ENCODE measurements at regions not wholly inside any gene's neighbourhood (a gene's known extent, or its start where the extent isn't known, plus 50 kb on each side); places are given as distances from the start of the nearest gene placed in this dataset.
"Not testable (repeated sequence)": the region's sequence is repeated elsewhere in the genome, so short reads cannot be mapped to it uniquely, and the experiment has no call there.

GRCh38 chr20:54350415-54350814 is 125.0 kb upstream of the DOK5 start:
- TF ChIP-seq MAX (IDR thresholded peaks at IDR 0.05) (no peak), JUND (IDR thresholded peaks at IDR 0.05) (no peak), SP1 (IDR thresholded peaks at IDR 0.05) (no peak), FOXA1 (IDR thresholded peaks at IDR 0.05) (no peak), ATF3 (IDR thresholded peaks at IDR 0.05) (no peak), RAD21 (IDR thresholded peaks at IDR 0.05) (no peak), RXRA (IDR thresholded peaks at IDR 0.05) (no peak), YY1 (IDR thresholded peaks at IDR 0.05) (no peak), ZBTB33 (IDR thresholded peaks at IDR 0.05) (no peak), GABPA (IDR thresholded peaks at IDR 0.05 in 1 of 2, conservative IDR thresholded peaks at IDR 0.05 in 1 of 2) (no peak), HNF4A (conservative IDR thresholded peaks at IDR 0.05) (no peak), FOXA2 (IDR thresholded peaks at IDR 0.05) (no peak)
- Histone ChIP-seq H3K27ac (ENCODE audit: low read depth in 1 of 2, low read length in 2 of 2) (no peak overlapping the region), H3K4me3 (ENCODE audit: low read depth in 1 of 3, low read length in 3 of 3) (no peak overlapping the region), H3K9ac (ENCODE audit: low read depth in 1 of 2, low read length in 2 of 2) (no peak overlapping the region), H3K36me3 (ENCODE audit: control insufficient read depth in 4 of 4, insufficient read depth in 3 of 4, low read depth in 1 of 4, low read length in 3 of 4) (no peaks in the 10 kb centered on the region), H3K4me1 (ENCODE audit: control insufficient read depth in 4 of 4, insufficient read depth in 4 of 4, low read length in 3 of 4) (no peaks in the 10 kb centered on the region), H3K9me3 (ENCODE audit: control insufficient read depth in 4 of 4, low read length in 3 of 4) (no peaks in the 10 kb centered on the region), H3K27me3 (ENCODE audit: control insufficient read depth in 4 of 4, insufficient read depth in 4 of 4, low read length in 3 of 4) (no peaks in the 10 kb centered on the region)
- DNase-seq (ENCODE audit: low spot score) = no peak
- WGBS = 73% methylated on average over 3 of the region's 3 CpGs

- no peak overlapping the region for H3K27ac ChIP-seq (ENCODE audit: low read depth in 1 of 2, low read length in 2 of 2)
- H3K4me1 ChIP-seq (ENCODE audit: control insufficient read depth in 4 of 4, insufficient read depth in 4 of 4, low read length in 3 of 4) = no peaks in the 10 kb centered on the region
- TF ChIP-seq RXRA (IDR thresholded peaks at IDR 0.05) = no peak
- TF ChIP-seq ATF3 (IDR thresholded peaks at IDR 0.05) = no peak
- TF ChIP-seq MAX (IDR thresholded peaks at IDR 0.05) = no peak
- no peak for TF ChIP-seq YY1 (IDR thresholded peaks at IDR 0.05)
- TF ChIP-seq CTCF (IDR thresholded peaks at IDR 0.05; ENCODE audit: low read depth, low read length, missing input control) = no peak
- TF ChIP-seq EGR1 (IDR thresholded peaks at IDR 0.05; ENCODE audit: low read depth in 2 of 2) = no peak
- no peak for TF ChIP-seq GABPA (IDR thresholded peaks at IDR 0.05 in 1 of 2, conservative IDR thresholded peaks at IDR 0.05 in 1 of 2)
- no peak for TF ChIP-seq NR2F2 (IDR thresholded peaks at IDR 0.05)
- no peak for TF ChIP-seq REST (IDR thresholded peaks at IDR 0.05)
- TF ChIP-seq TAF1 (conservative IDR thresholded peaks at IDR 0.05) = no peak
- no peak for TF ChIP-seq FOXA2 (IDR thresholded peaks at IDR 0.05)
- no peak for TF ChIP-seq JUND (IDR thresholded peaks at IDR 0.05)
- no peak for TF ChIP-seq FOXA1 (IDR thresholded peaks at IDR 0.05)
- 76% methylated on average over 2 of the region's 2 CpGs for WGBS
- H3K27me3 ChIP-seq (ENCODE audit: control insufficient read depth in 4 of 4, insufficient read depth in 4 of 4, low read length in 3 of 4) = no peaks in the 10 kb centered on the region
- H3K4me3 ChIP-seq (ENCODE audit: low read depth in 1 of 3, low read length in 3 of 3) = no peak overlapping the region
- H3K36me3 ChIP-seq (ENCODE audit: control insufficient read depth in 4 of 4, insufficient read depth in 3 of 4, low read depth in 1 of 4, low read length in 3 of 4) = no peaks in the 10 kb centered on the region
- no peak overlapping the region for H3K9ac ChIP-seq (ENCODE audit: low read depth in 1 of 2, low read length in 2 of 2)
- H3K9me3 ChIP-seq (ENCODE audit: control insufficient read depth in 4 of 4, low read length in 3 of 4) = no peaks in the 10 kb centered on the region
- no peak for DNase-seq (ENCODE audit: low spot score)
These were observed 123.8 kb upstream of the DOK5 start for GRCh38 chr20:54351371-54352136.

GRCh38 chr20:54352541-54352940 is 122.9 kb upstream of the DOK5 start:
- DNase-seq (ENCODE audit: low spot score); H3K4me3 ChIP-seq (ENCODE audit: low read depth in 1 of 3, low read length in 3 of 3); H3K27ac ChIP-seq (ENCODE audit: low read depth in 1 of 2, low read length in 2 of 2); H3K9ac ChIP-seq (ENCODE audit: low read depth in 1 of 2, low read length in 2 of 2); H3K9me3 ChIP-seq (ENCODE audit: control insufficient read depth in 4 of 4, low read length in 3 of 4); H3K27me3 ChIP-seq (ENCODE audit: control insufficient read depth in 4 of 4, insufficient read depth in 4 of 4, low read length in 3 of 4); H3K36me3 ChIP-seq (ENCODE audit: control insufficient read depth in 4 of 4, insufficient read depth in 3 of 4, low read depth in 1 of 4, low read length in 3 of 4); H3K4me1 ChIP-seq (ENCODE audit: control insufficient read depth in 4 of 4, insufficient read depth in 4 of 4, low read length in 3 of 4): not testable (repeated sequence)
- WGBS = 86% methylated on average over 7 of the region's 7 CpGs

Data from liver (tissue), 8 donors.